Small intestine (tissue), 7 donors: ENCODE measurements at regions not wholly inside any gene's neighbourhood (a gene's known extent, or its start where the extent isn't known, plus 50 kb on each side); places are given as distances from the start of the nearest gene placed in this dataset.
"Not testable (repeated sequence)": the region's sequence is repeated elsewhere in the genome, so short reads cannot be mapped to it uniquely, and the experiment has no call there.

Source experiments
- DNase-seq, 2 donors: peaks; one replicate each; pipeline versions ENCODE4 v3.0.0 to v3.0.0-alpha.2; 2013
- FAIRE-seq: peaks from 2 replicates; lab custom pipeline; 2012; peaks lifted over from hg19 to GRCh38; lab: Jason Lieb, UNC
- H3K27ac ChIP-seq, 3 donors: one replicate each; pipeline ENCODE4 v1.5.1; 2013; ENCODE audit warnings: low read length in 2 of 3, mild to moderate bottlenecking in 2 of 3, control low read depth in 1 of 3, inconsistent platforms in 1 of 3, low read depth in 1 of 3, moderate library complexity in 1 of 3
- H3K27me3 ChIP-seq, 3 donors: one replicate each; pipeline ENCODE4 v1.6.1; 2013; ENCODE audit warnings: low read length in 3 of 3, inconsistent platforms in 1 of 3; ENCODE audit not compliant: control insufficient read depth in 3 of 3, insufficient read depth in 3 of 3
- H3K36me3 ChIP-seq, 3 donors: one replicate each; pipeline ENCODE4 v1.6.1; 2013; ENCODE audit warnings: low read length in 3 of 3, inconsistent platforms in 1 of 3, low read depth in 1 of 3, mild to moderate bottlenecking in 1 of 3, moderate library complexity in 1 of 3; ENCODE audit not compliant: control insufficient read depth in 3 of 3, insufficient read depth in 2 of 3
- H3K4me1 ChIP-seq, 3 donors: one replicate each; pipeline ENCODE4 v1.6.1; 2013; ENCODE audit warnings: low read length in 2 of 3, inconsistent platforms in 1 of 3, low read depth in 1 of 3, mild to moderate bottlenecking in 1 of 3, moderate library complexity in 1 of 3; ENCODE audit not compliant: control insufficient read depth in 3 of 3, insufficient read depth in 2 of 3
- H3K4me3 ChIP-seq, 3 donors: one replicate each; pipeline ENCODE4 v1.5.1; 2013; ENCODE audit warnings: low read length in 3 of 3, control low read depth in 1 of 3, inconsistent platforms in 1 of 3, low read depth in 1 of 3, mild to moderate bottlenecking in 1 of 3, moderate library complexity in 1 of 3
- H3K9me3 ChIP-seq, 2 donors: one replicate each; pipeline ENCODE4 v1.6.1; 2013; ENCODE audit warnings: low read depth in 1 of 2, low read length in 1 of 2; ENCODE audit not compliant: control insufficient read depth in 2 of 2, insufficient read depth in 1 of 2
- WGBS, 3 donors: extraction: QIAGEN DNeasy Blood & Tissue Kit; methylation state at CpG; one replicate each; pipeline ENCODE4 v1.1.7; 2013; 5-methylcytosine and 5-hydroxymethylcytosine counted together
- donor health status: healthy with polysubstance abuse.
- donor health status: control.
- donor health status: control.
- donor health status: Bipolar disorder and iron deficiency.
- donor health status: healthy.

GRCh38 chr21:17118638-17119384, 394.0 kb upstream of the CXADR start:
- H3K27ac ChIP-seq, result no peak overlapping the region
- no peaks in the 10 kb centered on the region for H3K36me3 ChIP-seq
- FAIRE-seq, result no peak
- no peaks in the 10 kb centered on the region for H3K4me1 ChIP-seq
- no peak overlapping the region for H3K4me3 ChIP-seq
- no peaks in the 10 kb centered on the region for H3K9me3 ChIP-seq
- 73 to 81% (median 75%) methylated on average over 6 of the region's 6 CpGs for WGBS, 3 donors
- H3K27me3 ChIP-seq, result no peaks in the 10 kb centered on the region
- no peak for DNase-seq

GRCh38 chr21:17119466-17120297, 393.2 kb upstream of the CXADR start:
- H3K36me3 ChIP-seq, result no peaks in the 10 kb centered on the region
- no peak for DNase-seq
- WGBS, 3 donors, result 74 to 82% (median 76%) methylated on average over 9 of the region's 9 CpGs
- no peaks in the 10 kb centered on the region for H3K27me3 ChIP-seq
- no peak overlapping the region for H3K27ac ChIP-seq
- no peak overlapping the region for H3K4me3 ChIP-seq
- no peaks in the 10 kb centered on the region for H3K9me3 ChIP-seq
- no peaks in the 10 kb centered on the region for H3K4me1 ChIP-seq
- no peak for FAIRE-seq

- not testable (repeated sequence) for H3K27me3 ChIP-seq, FAIRE-seq, H3K27ac ChIP-seq, DNase-seq, H3K4me1 ChIP-seq, H3K36me3 ChIP-seq, H3K4me3 ChIP-seq, H3K9me3 ChIP-seq
- 69 to 73% (median 73%) methylated on average over 1 to 2 of the region's 2 CpGs for WGBS, 3 donors
These were observed 385.4 kb upstream of the CXADR start for GRCh38 chr21:17127395-17127794.

- no peaks in the 10 kb centered on the region for H3K27me3 ChIP-seq
- no peak overlapping the region for H3K4me3 ChIP-seq
- WGBS, 3 donors, result 43 to 69% (median 53%) methylated on average over 5 of the region's 5 CpGs
- H3K9me3 ChIP-seq, result peaks cover 0 to 6% of the 10 kb centered on the region in 2 donors
- no peaks in the 10 kb centered on the region for H3K36me3 ChIP-seq
- no peak for FAIRE-seq
- H3K4me1 ChIP-seq, result no peaks in the 10 kb centered on the region
- H3K27ac ChIP-seq, result no peak overlapping the region
- DNase-seq, result no peak
These were observed 384.7 kb upstream of the CXADR start for GRCh38 chr21:17128132-17128531.

- H3K9me3 ChIP-seq, result not testable (repeated sequence)
These were observed 373.7 kb upstream of the CXADR start for GRCh38 chr21:17139159-17139558.

GRCh38 chr21:17139696-17140095, 373.1 kb upstream of the CXADR start:
- FAIRE-seq (no peak), DNase-seq (no peak)
- Histone ChIP-seq H3K27ac (no peak overlapping the region), H3K36me3 (no peaks in the 10 kb centered on the region), H3K4me3 (no peak overlapping the region), H3K9me3 (no peaks in the 10 kb centered on the region), H3K27me3 (no peaks in the 10 kb centered on the region), H3K4me1 (no peaks in the 10 kb centered on the region)
- 65 to 81% (median 70%) methylated on average over 5 of the region's 5 CpGs for WGBS, 3 donors

More at GRCh38 chr21:17139159-17139558, 373.7 kb upstream of the CXADR start:
- H3K36me3 ChIP-seq, H3K27me3 ChIP-seq, H3K4me1 ChIP-seq, DNase-seq, H3K27ac ChIP-seq, H3K4me3 ChIP-seq, FAIRE-seq: not testable (repeated sequence)
- WGBS, 3 donors, result 46 to 64% (median 61%) methylated on average over 3 of the region's 3 CpGs

GRCh38 chr21:17146426-17146825, 366.4 kb upstream of the CXADR start:
- Histone ChIP-seq H3K27ac (no peak overlapping the region), H3K4me1 (no peaks in the 10 kb centered on the region), H3K27me3 (no peaks in the 10 kb centered on the region), H3K9me3 (peaks cover 0 to 1% of the 10 kb centered on the region in 2 donors), H3K36me3 (no peaks in the 10 kb centered on the region), H3K4me3 (no peak overlapping the region)
- DNase-seq (no peak), FAIRE-seq (no peak)
- 80 to 86% (median 85%) methylated on average over 5 of the region's 5 CpGs for WGBS, 3 donors

- Histone ChIP-seq H3K9me3 (no peaks in the 10 kb centered on the region), H3K36me3 (no peaks in the 10 kb centered on the region), H3K4me1 (no peaks in the 10 kb centered on the region), H3K27ac (no peak overlapping the region), H3K27me3 (no peaks in the 10 kb centered on the region), H3K4me3 (no peak overlapping the region)
- DNase-seq (no peak), FAIRE-seq (no peak)
- WGBS, 3 donors, result 61 to 72% (median 66%) methylated on average over 2 of the region's 2 CpGs
These were observed 353.1 kb upstream of the CXADR start for GRCh38 chr21:17159697-17160096.
